Ovary (tissue), 7 donors: ENCODE measurements at regions not wholly inside any gene's neighbourhood (a gene's known extent, or its start where the extent isn't known, plus 50 kb on each side); places are given as distances from the start of the nearest gene placed in this dataset.

Source experiments
- DNase-seq, 5 donors: peaks; one replicate each; pipeline ENCODE4 v3.0.0-alpha.2; 2019 to 2020
- H3K27ac ChIP-seq, 2 donors: fragments of 200-600 bp; one replicate each; pipeline versions ENCODE4 v1.5.1 to v1.8.0; 2019 to 2022
- H3K27me3 ChIP-seq: fragments of 200-600 bp; one replicate; pipeline ENCODE4 v1.8.0; 2022
- H3K36me3 ChIP-seq: fragments of 200-600 bp; sonication (generic); one replicate; pipeline ENCODE4 v1.5.1; 2019
- H3K4me1 ChIP-seq: one replicate; pipeline ENCODE4 v1.8.1; 2013; ENCODE audit warnings: mild to moderate bottlenecking, moderate library complexity; ENCODE audit not compliant: insufficient read depth
- H3K4me3 ChIP-seq: fragments of 200-600 bp; sonication (generic); one replicate; pipeline ENCODE4 v1.5.1; 2017
- H3K9me3 ChIP-seq, 2 donors: fragments of 200-600 bp in 1 of 2; sonication (generic) in 1 of 2; one replicate each; pipeline versions ENCODE4 v1.5.1 to v1.8.1; 2013 to 2019; ENCODE audit warnings: mild to moderate bottlenecking in 1 of 2, moderate library complexity in 1 of 2
- CTCF ChIP-seq, 3 donors: fragments of 450-650 bp in 2 of 3; fragments of 200-600 bp in 1 of 3; IDR thresholded peaks; one replicate each; pipeline versions ENCODE4 v1.5.1 to v1.8.0; 2016 to 2022; ENCODE audit warnings: antibody characterized with exemption in 3 of 3, mild to moderate bottlenecking in 1 of 3
- EP300 ChIP-seq: sonication (generic); formaldehyde crosslinking; IDR thresholded peaks from one replicate; pipeline ENCODE4 v1.6.1; 2017; ENCODE audit warnings: antibody characterized with exemption
- POLR2A ChIP-seq: fragments of 450-650 bp; IDR thresholded peaks from one replicate; pipeline ENCODE4 v1.6.1; 2017; ENCODE audit warnings: antibody characterized with exemption, mild to moderate bottlenecking, moderate library complexity
- WGBS, 3 donors: extraction: QIAGEN DNeasy Blood & Tissue Kit in 1 of 3; methylation state at CpG; one replicate each; pipeline versions ENCODE4 v1.1.5 to v1.1.7; 2013 to 2017; 5-methylcytosine and 5-hydroxymethylcytosine counted together
- intact Hi-C, 4 donors: fragments of 100-400 bp; cut with DNase I; formaldehyde crosslinking; loops; one replicate each; pipeline versions ENCODE4 v1.11.0 to v1.15.1; 2022 to 2023
- donor health status: DM: no; HTN: no; CAD: no; lungs with moderate emphysema.
- donor health status: DM: no; HTN: no; CAD: no.
- donor health status: Bipolar disorder and iron deficiency.
- donor health status: DM: no; HTN: no; CAD: no.
- donor health status: DM: yes; HTN: yes; CAD: no.

GRCh38 chr2:228417526-228417925 is 236.0 kb upstream of the SPHKAP start:
- Histone ChIP-seq H3K9me3 (no peaks in the 10 kb centered on the region), H3K36me3 (no peaks in the 10 kb centered on the region), H3K4me1 (no peaks in the 10 kb centered on the region), H3K27ac (no peak overlapping the region), H3K27me3 (no peaks in the 10 kb centered on the region), H3K4me3 (no peak overlapping the region)
- no peak for TF ChIP-seq CTCF (IDR thresholded peaks at IDR 0.05)
- no peak for TF ChIP-seq POLR2A
- no peak for TF ChIP-seq EP300
- WGBS, 3 donors, result 34 to 43% (median 39%) methylated on average over 2 of the region's 2 CpGs
- intact Hi-C loops, result no loop called here
- no peak for DNase-seq

GRCh38 chr2:228410061-228410460 is 228.6 kb upstream of the SPHKAP start:
- intact Hi-C loops, result no loop called here
- TF ChIP-seq EP300 (no peak), CTCF (IDR thresholded peaks at IDR 0.05) (no peak)
- 94 to 97% (median 96%) methylated on average over 1 of the region's 1 CpG for WGBS, 3 donors

GRCh38 chr2:228409493-228409892 is 228.0 kb upstream of the SPHKAP start:
- TF ChIP-seq CTCF (IDR thresholded peaks at IDR 0.05), result no peak
- TF ChIP-seq EP300, result no peak
- TF ChIP-seq POLR2A, result no peak
- Histone ChIP-seq H3K36me3 (no peaks in the 10 kb centered on the region), H3K4me1 (no peaks in the 10 kb centered on the region), H3K27ac (no peak overlapping the region), H3K4me3 (no peak overlapping the region), H3K9me3 (no peaks in the 10 kb centered on the region), H3K27me3 (no peaks in the 10 kb centered on the region)
- DNase-seq, result no peak
- 73 to 78% (median 75%) methylated on average over 1 of the region's 1 CpG for WGBS, 3 donors
- intact Hi-C loops, result no loop called here

More at GRCh38 chr2:228410061-228410460, 228.6 kb upstream of the SPHKAP start:
- H3K4me1 ChIP-seq, result no peaks in the 10 kb centered on the region
- H3K9me3 ChIP-seq, result no peaks in the 10 kb centered on the region
- H3K27ac ChIP-seq, result no peak overlapping the region
- no peak for DNase-seq
- H3K36me3 ChIP-seq, result no peaks in the 10 kb centered on the region
- no peaks in the 10 kb centered on the region for H3K27me3 ChIP-seq
- H3K4me3 ChIP-seq, result no peak overlapping the region

GRCh38 chr2:228408529-228409227 is 227.2 kb upstream of the SPHKAP start:
- Histone ChIP-seq H3K27me3 (no peaks in the 10 kb centered on the region), H3K27ac (no peak overlapping the region), H3K4me3 (no peak overlapping the region), H3K9me3 (no peaks in the 10 kb centered on the region), H3K4me1 (no peaks in the 10 kb centered on the region), H3K36me3 (no peaks in the 10 kb centered on the region)
- DNase-seq, result no peak
- intact Hi-C loops, result no loop called here
- WGBS, 3 donors, result 82 to 91% (median 83%) methylated on average over 4 of the region's 4 CpGs
- TF ChIP-seq CTCF (IDR thresholded peaks at IDR 0.05), result no peak
- no peak for TF ChIP-seq EP300
- TF ChIP-seq POLR2A, result no peak
